GM12891 (cell line): ENCODE measurements at regions not wholly inside any gene's neighbourhood (a gene's known extent, or its start where the extent isn't known, plus 50 kb on each side); places are given as distances from the start of the nearest gene placed in this dataset.

Source experiments
- DNase-seq: peaks from one replicate; pipeline ENCODE4 v3.0.0; 2011; ENCODE audit warnings: low spot score; ENCODE audit not compliant: insufficient read length
- FAIRE-seq: peaks from 2 replicates; lab custom pipeline; 2011; peaks lifted over from hg19 to GRCh38; lab: Jason Lieb, UNC
- PAX5 ChIP-seq: IDR thresholded peaks from 2 replicates; pipeline ENCODE4 v1.6.1; 2011; ENCODE audit warnings: low read length, moderate library complexity, mild to moderate bottlenecking; ENCODE audit not compliant: insufficient read depth, severe bottlenecking
- POLR2A ChIP-seq: IDR thresholded peaks from 2 replicates; pipeline ENCODE4 v1.6.1; 2011; ENCODE audit warnings: low read depth, low read length, control low read depth
- POLR2AphosphoS5 ChIP-seq: IDR thresholded peaks from 2 replicates; pipeline ENCODE4 v1.6.1; 2011; ENCODE audit warnings: low read depth, low read length, control low read depth
- POU2F2 ChIP-seq: IDR thresholded peaks from 2 replicates; pipeline ENCODE4 v1.6.1; 2011; ENCODE audit warnings: low read depth, mild to moderate bottlenecking, control low read depth, low read length, moderate library complexity
- SPI1 ChIP-seq: IDR thresholded peaks from 2 replicates; pipeline ENCODE4 v1.6.1; 2011; ENCODE audit warnings: low read depth, low read length, control low read depth
- TAF1 ChIP-seq: IDR thresholded peaks from 2 replicates; pipeline ENCODE4 v1.6.1; 2011; ENCODE audit warnings: low read depth, low read length, control low read depth

- DNase-seq = no peak
- no peak for FAIRE-seq
- TF ChIP-seq POLR2A (no peak), SPI1 (no peak), PAX5 (no peak), POU2F2 (no peak), POLR2AphosphoS5 (no peak), TAF1 (no peak)
These were observed 400.2 kb downstream of the MN1 start for GRCh38 chr22:27401321-27401720.

GRCh38 chr22:27404441-27404840, 397.1 kb downstream of the MN1 start:
- DNase-seq (no peak), FAIRE-seq (no peak)
- no peak for TF ChIP-seq PAX5
- TF ChIP-seq TAF1 = no peak
- no peak for TF ChIP-seq SPI1
- TF ChIP-seq POU2F2 = no peak
- no peak for TF ChIP-seq POLR2A
- no peak for TF ChIP-seq POLR2AphosphoS5

GRCh38 chr22:27405672-27406388, 395.7 kb downstream of the MN1 start:
- no peak for TF ChIP-seq TAF1
- no peak for TF ChIP-seq PAX5
- TF ChIP-seq POLR2AphosphoS5 = no peak
- no peak for TF ChIP-seq POLR2A
- no peak for TF ChIP-seq SPI1
- no peak for TF ChIP-seq POU2F2
- DNase-seq = peak; percentile 44
- peak; percentile 66 for FAIRE-seq

- no peak for FAIRE-seq
- no peak for TF ChIP-seq TAF1
- TF ChIP-seq PAX5 = no peak
- TF ChIP-seq SPI1 = no peak
- no peak for TF ChIP-seq POLR2AphosphoS5
- TF ChIP-seq POLR2A = no peak
- TF ChIP-seq POU2F2 = no peak
- no peak for DNase-seq
These were observed 395.1 kb downstream of the MN1 start for GRCh38 chr22:27406389-27406861.

- DNase-seq (no peak), FAIRE-seq (no peak)
- no peak for TF ChIP-seq POLR2A
- no peak for TF ChIP-seq SPI1
- TF ChIP-seq POLR2AphosphoS5 = no peak
- TF ChIP-seq POU2F2 = no peak
- TF ChIP-seq TAF1 = no peak
- TF ChIP-seq PAX5 = no peak
These were observed 394.1 kb downstream of the MN1 start for GRCh38 chr22:27407369-27407985.

- no peak for TF ChIP-seq POLR2AphosphoS5
- no peak for TF ChIP-seq TAF1
- TF ChIP-seq POU2F2 = no peak
- TF ChIP-seq PAX5 = no peak
- no peak for TF ChIP-seq POLR2A
- no peak for TF ChIP-seq SPI1
- no peak for DNase-seq
- no peak for FAIRE-seq
These were observed 393.5 kb downstream of the MN1 start for GRCh38 chr22:27408068-27408467.

- DNase-seq (no peak), FAIRE-seq (no peak)
- TF ChIP-seq POLR2AphosphoS5 (no peak), SPI1 (no peak), TAF1 (no peak), PAX5 (no peak), POU2F2 (no peak), POLR2A (no peak)
These were observed 392.3 kb downstream of the MN1 start for GRCh38 chr22:27409299-27409698.

GRCh38 chr22:27412866-27413445, 388.6 kb downstream of the MN1 start:
- no peak for FAIRE-seq
- no peak for DNase-seq
- TF ChIP-seq POLR2AphosphoS5 (no peak), SPI1 (no peak), PAX5 (no peak), POU2F2 (no peak), POLR2A (no peak), TAF1 (no peak)

- TF ChIP-seq POLR2AphosphoS5 (no peak), TAF1 (no peak), POU2F2 (no peak), PAX5 (no peak), SPI1 (no peak), POLR2A (no peak)
- DNase-seq = no peak
- FAIRE-seq = no peak
These were observed 387.9 kb downstream of the MN1 start for GRCh38 chr22:27413702-27414101.
